ENCODE measurements at regions not wholly inside any gene's neighbourhood (a gene's known extent, or its start where the extent isn't known, plus 50 kb on each side); places are given as distances from the start of the nearest gene placed in this dataset.

- no peaks in the 10 kb centered on the region for H3K27me3 Mint-ChIP-seq (ENCODE audit: insufficient read depth, unreplicated experiment)
- POLR2A ChIA-PET, result no interaction called here
- peaks cover 6% of the 10 kb centered on the region for H3K36me3 Mint-ChIP-seq (ENCODE audit: insufficient read depth, unreplicated experiment)
- H3K27ac Mint-ChIP-seq (ENCODE audit: low read depth, unreplicated experiment), result no peak overlapping the region
- BruUV-seq (replicated peaks), result no TSS peak
- no peak for TF ChIP-seq CTCF (IDR thresholded peaks at IDR 0.05; ENCODE audit: unreplicated experiment)
- H3K4me3 Mint-ChIP-seq (ENCODE audit: unreplicated experiment), result no peak overlapping the region
- intact Hi-C loops (cut with micrococcal nuclease), result no loop called here
- no peaks in the 10 kb centered on the region for H3K4me1 Mint-ChIP-seq (ENCODE audit: insufficient read depth, unreplicated experiment)
- no peaks in the 10 kb centered on the region for H3K9me3 Mint-ChIP-seq (ENCODE audit: unreplicated experiment)
- no peak for DNase-seq (ENCODE audit: unreplicated experiment)
- CTCF ChIA-PET, result no interaction called here
These were observed 687.9 kb upstream of the AADAT start for GRCh38 chr4:170777663-170778062.

- CTCF ChIA-PET, result interaction anchor here (1.2 kb wide), 1 partner anchor 76 kb away, joined by 4 read pairs; no protein-coding TSS in a partner anchor
- no TSS peak for BruUV-seq (replicated peaks)
- Mint-ChIP-seq H3K27me3 (ENCODE audit: insufficient read depth, unreplicated experiment) (no peaks in the 10 kb centered on the region), H3K9me3 (ENCODE audit: unreplicated experiment) (no peaks in the 10 kb centered on the region), H3K27ac (ENCODE audit: low read depth, unreplicated experiment) (no peak overlapping the region), H3K4me3 (ENCODE audit: unreplicated experiment) (no peak overlapping the region), H3K4me1 (ENCODE audit: insufficient read depth, unreplicated experiment) (no peaks in the 10 kb centered on the region), H3K36me3 (ENCODE audit: insufficient read depth, unreplicated experiment) (peaks cover 6% of the 10 kb centered on the region)
- POLR2A ChIA-PET, result no interaction called here
- no peak for TF ChIP-seq CTCF (IDR thresholded peaks at IDR 0.05; ENCODE audit: unreplicated experiment)
- intact Hi-C loops (cut with micrococcal nuclease), result no loop called here
- no peak for DNase-seq (ENCODE audit: unreplicated experiment)
These were observed 687.2 kb upstream of the AADAT start for GRCh38 chr4:170776983-170777382.

- intact Hi-C loops (cut with micrococcal nuclease), result no loop called here
- ChIA-PET CTCF (interaction anchor here (0.6 to 1.2 kb wide), 5 partner anchors 12 to 176 kb away, joined by 3 to 4 read pairs (median 3); no protein-coding TSS in a partner anchor), POLR2A (no interaction called here)
- no TSS peak for BruUV-seq (replicated peaks)
- Mint-ChIP-seq H3K4me1 (ENCODE audit: insufficient read depth, unreplicated experiment) (no peaks in the 10 kb centered on the region), H3K36me3 (ENCODE audit: insufficient read depth, unreplicated experiment) (peaks cover 6% of the 10 kb centered on the region), H3K27ac (ENCODE audit: low read depth, unreplicated experiment) (no peak overlapping the region), H3K9me3 (ENCODE audit: unreplicated experiment) (no peaks in the 10 kb centered on the region), H3K27me3 (ENCODE audit: insufficient read depth, unreplicated experiment) (no peaks in the 10 kb centered on the region), H3K4me3 (ENCODE audit: unreplicated experiment) (no peak overlapping the region)
- no peak for TF ChIP-seq CTCF (IDR thresholded peaks at IDR 0.05; ENCODE audit: unreplicated experiment)
- DNase-seq (ENCODE audit: unreplicated experiment), result no peak
These were observed 686.1 kb upstream of the AADAT start for GRCh38 chr4:170775851-170776250.

GRCh38 chr4:170773709-170774273 lies 684.0 kb upstream of the AADAT start:
- Mint-ChIP-seq H3K4me3 (ENCODE audit: unreplicated experiment) (no peak overlapping the region), H3K4me1 (ENCODE audit: insufficient read depth, unreplicated experiment) (no peaks in the 10 kb centered on the region), H3K36me3 (ENCODE audit: insufficient read depth, unreplicated experiment) (peaks cover 6% of the 10 kb centered on the region), H3K27ac (ENCODE audit: low read depth, unreplicated experiment) (no peak overlapping the region), H3K27me3 (ENCODE audit: insufficient read depth, unreplicated experiment) (no peaks in the 10 kb centered on the region), H3K9me3 (ENCODE audit: unreplicated experiment) (no peaks in the 10 kb centered on the region)
- ChIA-PET CTCF (no interaction called here), POLR2A (no interaction called here)
- DNase-seq (ENCODE audit: unreplicated experiment), result no peak
- no peak for TF ChIP-seq CTCF (IDR thresholded peaks at IDR 0.05; ENCODE audit: unreplicated experiment)
- intact Hi-C loops (cut with micrococcal nuclease), result no loop called here
- BruUV-seq (replicated peaks), result no TSS peak
